Activated naive CD8-positive, alpha-beta T cell treated with anti-CD3 and anti-CD28 coated beads, Interleukin-2, amount 50 U/mL, for 24 hours (primary cell): ENCODE measurements at regions not wholly inside any gene's neighbourhood (a gene's known extent, or its start where the extent isn't known, plus 50 kb on each side); places are given as distances from the start of the nearest gene placed in this dataset.
A peak's percentile ranks its signal among the peaks of the same experiment; 100 is the strongest.
"Not testable (repeated sequence)": the region's sequence is repeated elsewhere in the genome, so short reads cannot be mapped to it uniquely, and the experiment has no call there.

Experiments
- ATAC-seq: fragments of 150-1000 bp; cut with Tn5 transposase; one replicate; pipeline ENCODE4 v1.10.0; 2021
- DNase-seq: peaks from one replicate; pipeline ENCODE4 v3.0.0; 2021
- H3K27ac Mint-ChIP-seq: one replicate; pipeline ENCODE4 v1.8.0; 2021; ENCODE audit warnings: mild to moderate bottlenecking, mixed read lengths
- H3K27me3 Mint-ChIP-seq: one replicate; pipeline ENCODE4 v1.8.0; 2021; ENCODE audit warnings: mixed read lengths
- H3K36me3 Mint-ChIP-seq: one replicate; pipeline ENCODE4 v1.8.0; 2021; ENCODE audit warnings: low read depth, mixed read lengths
- H3K4me1 Mint-ChIP-seq: one replicate; pipeline ENCODE4 v1.8.0; 2021; ENCODE audit warnings: mixed read lengths
- H3K4me3 Mint-ChIP-seq: one replicate; pipeline ENCODE4 v1.8.0; 2021; ENCODE audit warnings: mild to moderate bottlenecking, moderate library complexity, mixed read lengths
- H3K9me3 Mint-ChIP-seq: one replicate; pipeline ENCODE4 v1.8.0; 2021; ENCODE audit warnings: mixed read lengths

- Mint-ChIP-seq H3K9me3 (no peaks in the 10 kb centered on the region), H3K36me3 (no peaks in the 10 kb centered on the region), H3K27ac (no peak overlapping the region), H3K4me3 (no peak overlapping the region), H3K27me3 (peaks cover 9% of the 10 kb centered on the region), H3K4me1 (no peaks in the 10 kb centered on the region)
- DNase-seq: no peak
- ATAC-seq: no peak
Observed at GRCh38 chr4:112061207-112061817, 83.9 kb upstream of the FAM241A start.

DNA sequence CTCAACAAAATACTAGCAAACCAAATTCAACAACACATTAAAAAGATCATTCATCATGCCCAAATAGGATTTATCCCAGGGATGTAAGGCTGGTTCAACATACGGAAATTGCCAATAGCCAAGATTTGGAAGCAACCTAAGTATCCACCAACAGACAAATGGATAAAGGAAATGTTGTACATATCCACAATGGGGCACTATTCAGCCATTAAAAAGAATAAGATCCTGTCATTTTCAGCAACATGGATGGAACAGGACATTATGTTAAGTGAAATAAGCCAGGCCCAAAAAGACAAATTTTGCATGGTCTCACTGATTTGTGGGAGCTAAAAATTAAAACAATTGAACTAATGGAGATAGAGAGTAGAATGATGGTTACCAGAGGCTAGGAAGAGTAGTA lies 82.0 kb upstream of the FAM241A start:
- DNase-seq (no peak), ATAC-seq (no peak)
- Mint-ChIP-seq H3K27me3 (peaks cover 13% of the 10 kb centered on the region), H3K27ac (no peak overlapping the region), H3K36me3 (no peaks in the 10 kb centered on the region), H3K9me3 (no peaks in the 10 kb centered on the region), H3K4me3 (no peak overlapping the region), H3K4me1 (no peaks in the 10 kb centered on the region)

- peaks cover 5% of the 10 kb centered on the region for H3K9me3 Mint-ChIP-seq
- H3K27ac Mint-ChIP-seq: no peak overlapping the region
- no peak for ATAC-seq
- H3K4me1 Mint-ChIP-seq: no peaks in the 10 kb centered on the region
- DNase-seq: no peak
- H3K4me3 Mint-ChIP-seq: no peak overlapping the region
- H3K27me3 Mint-ChIP-seq: peaks cover 19% of the 10 kb centered on the region
- H3K36me3 Mint-ChIP-seq: no peaks in the 10 kb centered on the region
Observed at GRCh38 chr4:112069110-112069509, 76.1 kb upstream of the FAM241A start.

DNA sequence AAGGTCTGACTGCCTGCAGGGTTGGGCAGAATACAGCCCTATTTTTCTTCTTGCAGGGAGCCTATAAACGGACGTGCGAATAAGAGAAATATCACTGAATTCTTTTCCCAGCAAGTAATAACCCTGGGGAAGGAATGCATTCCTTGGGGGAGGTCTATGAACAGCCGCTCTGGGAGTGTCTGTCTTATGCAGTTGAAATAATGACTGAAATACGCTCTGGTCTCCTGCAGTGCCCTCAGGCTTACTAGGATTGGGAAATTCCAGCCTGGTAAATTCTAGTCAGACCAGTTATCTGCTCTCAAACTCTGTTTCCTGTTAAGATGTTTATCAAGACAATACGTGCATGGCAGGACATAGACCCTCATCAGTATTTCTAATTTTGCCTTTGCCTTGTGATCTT lies 72.1 kb upstream of the FAM241A start:
- Mint-ChIP-seq H3K4me3 (no peak overlapping the region), H3K36me3 (no peaks in the 10 kb centered on the region), H3K27ac (no peak overlapping the region), H3K27me3 (peaks cover 10% of the 10 kb centered on the region), H3K9me3 (peaks cover 5% of the 10 kb centered on the region), H3K4me1 (no peaks in the 10 kb centered on the region)
- ATAC-seq: no peak
- no peak for DNase-seq

DNA sequence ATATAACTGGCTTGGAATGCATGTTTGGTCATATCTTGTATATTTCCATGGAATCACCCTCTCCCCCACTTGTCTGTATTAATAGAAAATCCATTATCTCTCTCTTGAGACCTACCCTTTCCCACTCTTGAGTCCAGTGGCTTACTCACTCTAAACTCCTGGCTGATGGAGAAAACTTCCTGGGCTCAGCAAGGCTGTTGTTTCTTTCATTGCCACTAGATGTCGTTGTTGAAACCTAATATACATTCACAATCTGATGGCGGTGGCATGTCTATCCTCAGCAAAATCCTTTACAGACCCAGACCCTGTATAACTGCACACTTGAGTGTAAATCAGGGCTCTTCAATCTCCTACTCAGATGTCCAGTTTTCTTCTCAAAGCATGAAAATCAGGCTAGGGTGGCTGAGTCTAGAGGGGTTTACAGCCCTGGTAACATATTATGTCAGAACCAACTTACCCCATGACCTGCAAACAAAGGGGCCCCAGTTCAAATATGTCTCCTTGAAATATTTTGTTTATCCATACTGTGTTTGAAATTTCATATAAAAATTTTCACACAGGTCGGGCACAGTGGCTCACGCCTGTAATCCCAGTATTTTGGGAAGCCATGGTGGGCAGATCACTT lies 70.0 kb upstream of the FAM241A start:
- peaks cover 5% of the 10 kb centered on the region for H3K9me3 Mint-ChIP-seq
- H3K4me3 Mint-ChIP-seq: no peak overlapping the region
- H3K36me3 Mint-ChIP-seq: no peaks in the 10 kb centered on the region
- peaks cover 6% of the 10 kb centered on the region for H3K27me3 Mint-ChIP-seq
- no peaks in the 10 kb centered on the region for H3K4me1 Mint-ChIP-seq
- no peak overlapping the region for H3K27ac Mint-ChIP-seq
- DNase-seq (no peak), ATAC-seq (peak; percentile 61)

- no peak for ATAC-seq
- Mint-ChIP-seq H3K4me3 (no peak overlapping the region), H3K27ac (no peak overlapping the region), H3K36me3 (no peaks in the 10 kb centered on the region), H3K27me3 (peaks cover 3% of the 10 kb centered on the region), H3K4me1 (no peaks in the 10 kb centered on the region), H3K9me3 (peaks cover 5% of the 10 kb centered on the region)
- DNase-seq: no peak
Observed at GRCh38 chr4:112075906-112076305, 69.3 kb upstream of the FAM241A start.

DNA sequence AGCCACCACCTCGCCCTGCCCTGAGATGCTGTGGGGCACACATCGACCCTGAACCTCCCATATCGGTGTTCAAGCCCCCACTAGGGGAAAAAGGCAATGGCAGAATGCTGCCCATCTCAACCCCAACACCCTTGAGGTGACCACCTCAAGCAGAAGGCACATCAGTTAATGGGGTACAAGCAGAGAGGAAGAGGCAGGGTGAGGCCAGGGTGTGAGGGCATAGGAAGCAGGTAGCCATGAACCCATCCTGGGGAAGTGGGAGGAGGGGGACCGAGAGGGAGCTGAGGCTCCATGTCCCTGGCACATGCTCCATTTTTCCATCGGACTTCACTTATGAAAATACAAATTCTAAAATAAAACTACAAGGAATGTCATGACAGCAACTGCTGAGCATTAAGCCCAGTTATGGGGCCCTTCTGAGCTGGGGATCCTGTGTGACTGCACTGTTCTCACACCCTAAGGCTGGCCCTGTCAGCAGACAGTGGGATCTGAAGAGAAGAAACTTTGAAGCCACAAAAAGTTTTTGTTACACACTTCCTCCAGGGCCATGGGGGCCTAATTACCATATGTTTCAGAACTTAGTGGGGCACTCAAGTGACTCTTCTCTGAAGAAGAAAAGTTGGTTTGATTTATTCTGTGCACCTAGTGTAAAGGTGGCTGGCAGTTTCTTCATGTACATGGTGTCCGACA lies 68.2 kb upstream of the FAM241A start:
- Mint-ChIP-seq H3K9me3 (peaks cover 5% of the 10 kb centered on the region), H3K27ac (no peak overlapping the region), H3K4me1 (no peaks in the 10 kb centered on the region), H3K4me3 (no peak overlapping the region), H3K36me3 (no peaks in the 10 kb centered on the region), H3K27me3 (peaks cover 3% of the 10 kb centered on the region)
- no peak for ATAC-seq
- no peak for DNase-seq

- ATAC-seq: no peak
- Mint-ChIP-seq H3K4me3 (no peak overlapping the region), H3K36me3 (no peaks in the 10 kb centered on the region), H3K4me1 (no peaks in the 10 kb centered on the region), H3K9me3 (peaks cover 5% of the 10 kb centered on the region), H3K27me3 (peaks cover 3% of the 10 kb centered on the region), H3K27ac (no peak overlapping the region)
- no peak for DNase-seq
Observed at GRCh38 chr4:112077743-112078142, 67.5 kb upstream of the FAM241A start.

- Mint-ChIP-seq H3K36me3 (no peaks in the 10 kb centered on the region), H3K4me3 (no peak overlapping the region), H3K9me3 (no peaks in the 10 kb centered on the region), H3K27me3 (peaks cover 1% of the 10 kb centered on the region), H3K4me1 (no peaks in the 10 kb centered on the region), H3K27ac (no peak overlapping the region)
- ATAC-seq: no peak
- no peak for DNase-seq
Observed at GRCh38 chr4:112082954-112083586, 62.2 kb upstream of the FAM241A start.

DNA sequence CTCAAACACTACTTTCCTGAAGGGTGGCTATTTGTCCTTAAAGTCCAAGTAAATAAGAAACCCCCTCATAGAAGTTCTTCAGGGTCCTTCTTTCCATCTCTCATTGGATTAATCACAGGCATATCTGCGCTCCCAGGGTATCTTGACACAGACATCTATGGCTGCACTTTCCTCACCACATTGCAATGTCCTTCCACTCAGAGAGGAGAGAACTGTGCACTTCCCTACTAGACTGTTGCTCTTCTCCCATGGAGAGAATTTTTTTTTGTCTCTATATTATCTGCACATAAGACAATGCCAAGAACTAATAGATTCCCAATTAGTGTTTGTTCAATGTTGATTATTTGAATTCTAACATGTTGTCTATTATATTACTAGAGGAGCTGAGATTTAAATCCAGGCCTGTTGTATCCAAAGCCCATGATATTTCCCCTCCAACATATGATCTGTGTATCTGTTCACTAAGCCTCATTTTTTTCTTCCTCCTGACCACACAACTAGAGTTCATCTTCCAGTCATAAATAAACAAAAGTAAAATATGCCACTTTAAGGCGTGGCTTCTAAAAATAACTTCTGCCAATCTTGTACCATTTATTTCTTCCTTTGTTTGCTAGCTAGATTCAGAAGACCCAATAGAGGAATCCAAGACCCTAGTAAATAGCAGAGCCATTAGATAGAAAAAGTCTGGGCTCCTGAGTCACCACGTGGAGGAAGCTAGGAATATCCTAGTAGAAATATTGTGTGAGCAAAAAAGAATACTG lies 61.5 kb upstream of the FAM241A start:
- Mint-ChIP-seq H3K27me3 (peaks cover 3% of the 10 kb centered on the region), H3K4me3 (no peak overlapping the region), H3K4me1 (no peaks in the 10 kb centered on the region), H3K36me3 (no peaks in the 10 kb centered on the region), H3K27ac (no peak overlapping the region), H3K9me3 (no peaks in the 10 kb centered on the region)
- no peak for ATAC-seq
- DNase-seq: no peak

GRCh38 chr4:112085156-112086035 lies 59.9 kb upstream of the FAM241A start:
- H3K27ac Mint-ChIP-seq: no peak overlapping the region
- H3K4me3 Mint-ChIP-seq: no peak overlapping the region
- no peaks in the 10 kb centered on the region for H3K4me1 Mint-ChIP-seq
- DNase-seq (no peak), ATAC-seq (no peak)
- no peaks in the 10 kb centered on the region for H3K36me3 Mint-ChIP-seq
- H3K27me3 Mint-ChIP-seq: peaks cover 3% of the 10 kb centered on the region
- H3K9me3 Mint-ChIP-seq: no peaks in the 10 kb centered on the region

DNA sequence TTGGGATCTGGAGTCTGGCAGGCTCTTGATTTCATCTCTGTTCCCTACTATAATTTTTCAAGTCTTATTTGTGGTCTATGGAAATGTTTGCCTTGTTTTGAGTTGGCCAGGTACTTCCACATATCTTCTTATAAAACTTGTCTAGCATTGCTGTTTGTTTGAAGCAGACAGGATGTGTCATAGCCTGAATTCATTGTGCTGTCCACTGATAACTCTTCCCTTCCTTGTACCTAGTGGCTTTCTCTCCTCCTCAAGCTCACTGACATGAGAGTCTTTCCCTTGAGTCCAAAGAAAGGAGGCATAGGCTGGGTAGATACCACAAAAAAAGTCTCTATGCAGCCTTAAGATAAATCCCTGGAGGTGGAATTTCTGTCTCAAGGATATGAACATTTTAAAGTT lies 59.2 kb upstream of the FAM241A start:
- ATAC-seq: no peak
- Mint-ChIP-seq H3K4me1 (no peaks in the 10 kb centered on the region), H3K27ac (no peak overlapping the region), H3K27me3 (peaks cover 3% of the 10 kb centered on the region), H3K9me3 (no peaks in the 10 kb centered on the region), H3K4me3 (no peak overlapping the region), H3K36me3 (no peaks in the 10 kb centered on the region)
- DNase-seq: no peak

DNA sequence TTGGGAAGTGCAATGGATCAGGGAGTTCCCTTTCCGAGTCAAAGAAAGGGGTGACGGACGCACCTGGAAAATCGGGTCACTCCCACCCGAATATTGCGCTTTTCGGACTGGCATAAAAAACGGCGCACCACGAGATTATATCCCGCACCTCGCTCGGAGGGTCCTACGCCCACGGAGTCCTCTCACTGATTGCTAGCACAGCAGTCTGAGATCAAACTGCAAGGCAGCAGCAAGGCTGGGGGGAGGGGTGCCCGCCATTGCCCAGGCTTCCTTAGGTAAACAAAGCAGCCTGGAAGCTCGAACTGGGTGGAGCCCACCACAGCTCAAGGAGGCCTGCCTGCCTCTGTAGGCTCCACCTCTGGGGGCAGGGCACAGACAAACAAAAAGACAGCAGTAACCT lies 58.6 kb upstream of the FAM241A start:
- not testable (repeated sequence) for H3K27ac Mint-ChIP-seq, ATAC-seq, H3K4me1 Mint-ChIP-seq, H3K9me3 Mint-ChIP-seq, DNase-seq, H3K27me3 Mint-ChIP-seq, H3K36me3 Mint-ChIP-seq, H3K4me3 Mint-ChIP-seq

GRCh38 chr4:112092330-112092729 lies 52.9 kb upstream of the FAM241A start:
- not testable (repeated sequence) for ATAC-seq, H3K36me3 Mint-ChIP-seq, DNase-seq, H3K27me3 Mint-ChIP-seq, H3K4me1 Mint-ChIP-seq, H3K9me3 Mint-ChIP-seq, H3K4me3 Mint-ChIP-seq, H3K27ac Mint-ChIP-seq
